HepG2 (cell line): ENCODE measurements at regions not wholly inside any gene's neighbourhood (a gene's known extent, or its start where the extent isn't known, plus 50 kb on each side); places are given as distances from the start of the nearest gene placed in this dataset.
A peak's percentile ranks its signal among the peaks of the same experiment; 100 is the strongest.

Experiments
- CCAR2 ChIP-seq: fragments of 200-400 bp; formaldehyde crosslinking; optimal IDR thresholded peaks from 2 replicates; pipeline ENCODE3; 2018; ENCODE audit warnings: low read depth, mild to moderate bottlenecking, low read length, moderate library complexity
- CEBPB ChIP-seq: IDR thresholded peaks from 2 replicates; pipeline ENCODE4 v1.6.1; 2011; ENCODE audit warnings: low read depth, low read length, improper control_type of control experiment, borderline replicate concordance
- FOSL2 ChIP-seq: sonication (generic); formaldehyde crosslinking; IDR thresholded peaks from 2 replicates; pipeline ENCODE4 v1.4.0; 2020; ENCODE audit warnings: missing genetic modification reagents
- FUBP1 ChIP-seq: sonication (generic); formaldehyde crosslinking; IDR thresholded peaks from 2 replicates; pipeline ENCODE4 v1.5.1; 2020; ENCODE audit warnings: missing genetic modification reagents, mild to moderate bottlenecking, borderline replicate concordance
- GATA4 ChIP-seq: sonication (generic); IDR thresholded peaks from 2 replicates; pipeline ENCODE4 v1.6.1; 2016; ENCODE audit warnings: antibody characterized with exemption, low read depth, borderline replicate concordance
- HDAC1 ChIP-seq: sonication (generic); formaldehyde crosslinking; IDR thresholded peaks from 2 replicates; pipeline ENCODE4 v1.5.1; 2020; ENCODE audit warnings: mild to moderate bottlenecking, missing genetic modification reagents
- MED1 ChIP-seq: sonication (generic); formaldehyde crosslinking; IDR thresholded peaks from 2 replicates; pipeline ENCODE4 v1.4.0; 2020; ENCODE audit warnings: missing genetic modification reagents
- MED8 ChIP-seq: sonication (generic); formaldehyde crosslinking; IDR thresholded peaks from 2 replicates; pipeline ENCODE4 v1.8.1; 2023; ENCODE audit warnings: mild to moderate bottlenecking, missing genetic modification reagents; ENCODE audit not compliant: insufficient replicate concordance
- NCOR1 ChIP-seq: fragments of 200-600 bp; sonication (generic); IDR thresholded peaks from 2 replicates; pipeline ENCODE4 v1.7.0; 2017; ENCODE audit warnings: antibody characterized with exemption, low read length, borderline replicate concordance
- NFIB ChIP-seq: sonication (generic); formaldehyde crosslinking; IDR thresholded peaks from 2 replicates; pipeline ENCODE4 v1.9.0; 2021; ENCODE audit warnings: missing genetic modification reagents, mild to moderate bottlenecking, borderline replicate concordance
- RFX3 ChIP-seq: IDR thresholded peaks from 2 replicates; pipeline ENCODE4 v1.6.1; 2016; ENCODE audit warnings: missing biosample characterization, missing genetic modification reagents
- SOX13 ChIP-seq, 3 experiments: fragments of 450-650 bp in 1 of 3; sonication (generic) in 1 of 3; formaldehyde crosslinking in 1 of 3; IDR thresholded peaks in 2 of 3; conservative IDR thresholded peaks in 1 of 3; 2 replicates each; pipeline versions ENCODE4 v1.5.0 to v1.6.1; 2016 to 2020; ENCODE audit warnings: antibody characterized with exemption in 1 of 3, mild to moderate bottlenecking in 1 of 3, missing compliant biosample characterization in 1 of 3, missing genetic modification reagents in 1 of 3, moderate library complexity in 1 of 3
- SOX6 ChIP-seq, 2 experiments: fragments of 450-650 bp in 1 of 2; sonication (generic) in 1 of 2; formaldehyde crosslinking in 1 of 2; IDR thresholded peaks; 2 replicates each; pipeline versions ENCODE4 v1.4.0 to v1.6.1; 2017 to 2020; ENCODE audit warnings: antibody characterized with exemption in 1 of 2, mild to moderate bottlenecking in 1 of 2, missing genetic modification reagents in 1 of 2
- SRSF4 ChIP-seq: fragments of 200-400 bp; formaldehyde crosslinking; IDR thresholded peaks from one replicate; pipeline ENCODE4 v1.6.1; 2018; ENCODE audit warnings: mild to moderate bottlenecking, low read depth, low read length, moderate library complexity; ENCODE audit not compliant: poor library complexity, severe bottlenecking
- STAG1 ChIP-seq: sonication (generic); formaldehyde crosslinking; IDR thresholded peaks from 2 replicates; pipeline ENCODE4 v1.4.0; 2020; ENCODE audit warnings: missing genetic modification reagents
- YEATS4 ChIP-seq: sonication (generic); formaldehyde crosslinking; IDR thresholded peaks from 2 replicates; pipeline ENCODE4 v1.4.0; 2020; ENCODE audit warnings: missing genetic modification reagents, borderline replicate concordance
- ZKSCAN8 ChIP-seq: IDR thresholded peaks from 2 replicates; pipeline ENCODE4 v1.6.1; 2016; ENCODE audit warnings: borderline replicate concordance, missing genetic modification reagents, missing compliant biosample characterization
- ZMAT3 ChIP-seq: sonication (generic); formaldehyde crosslinking; conservative IDR thresholded peaks from 2 replicates; pipeline ENCODE4 v1.7.0; 2021; ENCODE audit warnings: missing genetic modification reagents
- ZNF326 ChIP-seq: sonication (generic); formaldehyde crosslinking; IDR thresholded peaks from 2 replicates; pipeline ENCODE4 v1.4.0; 2020; ENCODE audit warnings: missing genetic modification reagents, borderline replicate concordance
- ZNF570 ChIP-seq: sonication (generic); formaldehyde crosslinking; IDR thresholded peaks from 2 replicates; pipeline ENCODE4 v1.4.0; 2020; ENCODE audit warnings: mild to moderate bottlenecking, missing genetic modification reagents, borderline replicate concordance
- ZNF772 ChIP-seq: sonication (generic); formaldehyde crosslinking; IDR thresholded peaks from 2 replicates; pipeline ENCODE4 v1.5.0; 2020; ENCODE audit warnings: mild to moderate bottlenecking, missing genetic modification reagents
- ZNF781 ChIP-seq: sonication (generic); formaldehyde crosslinking; IDR thresholded peaks from 2 replicates; pipeline ENCODE4 v1.5.1; 2020; ENCODE audit warnings: borderline replicate concordance, mild to moderate bottlenecking, missing genetic modification reagents; ENCODE audit errors: not compliant biosample characterization
- ZNF792 ChIP-seq: IDR thresholded peaks from 2 replicates; pipeline ENCODE4 v1.6.1; 2016
- TF ChIP-seq, protein P1 (sequence below): sonication (generic); formaldehyde crosslinking; IDR thresholded peaks from 2 replicates; pipeline ENCODE4 v1.4.0; 2020; ENCODE audit warnings: mild to moderate bottlenecking, missing genetic modification reagents, borderline replicate concordance

- TF ChIP-seq FUBP1 (no peak), ZNF772 (CRISPR knock-in tag) (peak; percentile 34; the same call in 1 of the 2 replicates), SRSF4 (no peak), HDAC1 (CRISPR knock-in tag) (peak; percentile 54; the same call in 1 of the 2 replicates), SOX13 (IDR thresholded peaks at IDR 0.05) (peak; percentile 74), SOX13 (CRISPR knock-in tag; conservative IDR thresholded peaks at IDR 0.05 in 1 of 2, IDR thresholded peaks at IDR 0.05 in 1 of 2) (peak in 1 of 2 experiments; percentile 91; a peak in 2 of 4 replicates), MED8 (CRISPR knock-in tag) (peak; percentile 58), STAG1 (CRISPR knock-in tag) (peak; percentile 8; the same call in 1 of the 2 replicates), NFIB (CRISPR knock-in tag) (no peak), CCAR2 (no peak), ZNF781 (no peak), GATA4 (peak; percentile 84; the same call in 1 of the 2 replicates), ZNF570 (CRISPR knock-in tag) (no peak), NCOR1 (0 out of 2 replicates have a peak, but pooled peaks have one; percentile 39), CEBPB (peak; percentile 8; the same call in 1 of the 2 replicates), YEATS4 (CRISPR knock-in tag) (0 out of 2 replicates have a peak, but pooled peaks have one; percentile 18), MED1 (peak; percentile 96), ZKSCAN8 (peak; percentile 42; the same call in 1 of the 2 replicates), FOSL2 (CRISPR knock-in tag) (peak; percentile 48; the same call in 1 of the 2 replicates), SOX6 (IDR thresholded peaks at IDR 0.05) (no peak), SOX6 (CRISPR knock-in tag; IDR thresholded peaks at IDR 0.05) (peak; percentile 93), ZNF326 (no peak), RFX3 (CRISPR knock-in tag) (no peak), ZMAT3 (no peak), ZNF792 (CRISPR knock-in tag) (peak; percentile 71)
- TF ChIP-seq, protein P1, sequence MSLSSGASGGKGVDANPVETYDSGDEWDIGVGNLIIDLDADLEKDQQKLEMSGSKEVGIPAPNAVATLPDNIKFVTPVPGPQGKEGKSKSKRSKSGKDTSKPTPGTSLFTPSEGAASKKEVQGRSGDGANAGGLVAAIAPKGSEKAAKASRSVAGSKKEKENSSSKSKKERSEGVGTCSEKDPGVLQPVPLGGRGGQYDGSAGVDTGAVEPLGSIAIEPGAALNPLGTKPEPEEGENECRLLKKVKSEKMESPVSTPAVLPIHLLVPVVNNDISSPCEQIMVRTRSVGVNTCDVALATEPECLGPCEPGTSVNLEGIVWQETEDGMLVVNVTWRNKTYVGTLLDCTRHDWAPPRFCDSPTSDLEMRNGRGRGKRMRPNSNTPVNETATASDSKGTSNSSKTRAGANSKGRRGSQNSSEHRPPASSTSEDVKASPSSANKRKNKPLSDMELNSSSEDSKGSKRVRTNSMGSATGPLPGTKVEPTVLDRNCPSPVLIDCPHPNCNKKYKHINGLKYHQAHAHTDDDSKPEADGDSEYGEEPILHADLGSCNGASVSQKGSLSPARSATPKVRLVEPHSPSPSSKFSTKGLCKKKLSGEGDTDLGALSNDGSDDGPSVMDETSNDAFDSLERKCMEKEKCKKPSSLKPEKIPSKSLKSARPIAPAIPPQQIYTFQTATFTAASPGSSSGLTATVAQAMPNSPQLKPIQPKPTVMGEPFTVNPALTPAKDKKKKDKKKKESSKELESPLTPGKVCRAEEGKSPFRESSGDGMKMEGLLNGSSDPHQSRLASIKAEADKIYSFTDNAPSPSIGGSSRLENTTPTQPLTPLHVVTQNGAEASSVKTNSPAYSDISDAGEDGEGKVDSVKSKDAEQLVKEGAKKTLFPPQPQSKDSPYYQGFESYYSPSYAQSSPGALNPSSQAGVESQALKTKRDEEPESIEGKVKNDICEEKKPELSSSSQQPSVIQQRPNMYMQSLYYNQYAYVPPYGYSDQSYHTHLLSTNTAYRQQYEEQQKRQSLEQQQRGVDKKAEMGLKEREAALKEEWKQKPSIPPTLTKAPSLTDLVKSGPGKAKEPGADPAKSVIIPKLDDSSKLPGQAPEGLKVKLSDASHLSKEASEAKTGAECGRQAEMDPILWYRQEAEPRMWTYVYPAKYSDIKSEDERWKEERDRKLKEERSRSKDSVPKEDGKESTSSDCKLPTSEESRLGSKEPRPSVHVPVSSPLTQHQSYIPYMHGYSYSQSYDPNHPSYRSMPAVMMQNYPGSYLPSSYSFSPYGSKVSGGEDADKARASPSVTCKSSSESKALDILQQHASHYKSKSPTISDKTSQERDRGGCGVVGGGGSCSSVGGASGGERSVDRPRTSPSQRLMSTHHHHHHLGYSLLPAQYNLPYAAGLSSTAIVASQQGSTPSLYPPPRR (CRISPR knock-in tag), result peak; percentile 86
Measured at GRCh38 chr15:53833134-53833624, 73.7 kb upstream of the WDR72 start (continued).
